Neural progenitor cell (in vitro differentiated cells): ENCODE measurements at regions not wholly inside any gene's neighbourhood (a gene's known extent, or its start where the extent isn't known, plus 50 kb on each side); places are given as distances from the start of the nearest gene placed in this dataset.
"Not testable (repeated sequence)": the region's sequence is repeated elsewhere in the genome, so short reads cannot be mapped to it uniquely, and the experiment has no call there.

Experiments used
- CTCF ChIP-seq: fragments of 200-600 bp; sonication (generic); IDR thresholded peaks from 2 replicates; pipeline ENCODE4 v1.5.1; 2017; ENCODE audit warnings: antibody characterized with exemption, mild to moderate bottlenecking
- EZH2phosphoT487 ChIP-seq: fragments of 200-600 bp; sonication (generic); IDR thresholded peaks from 2 replicates; pipeline ENCODE4 v1.6.1; 2017; ENCODE audit warnings: antibody characterized with exemption

- not testable (repeated sequence) for TF ChIP-seq CTCF, EZH2phosphoT487
Observed at GRCh38 chr9:42269171-42269570, 85.7 kb downstream of the SPATA31A6 start.
